ENCODE measurements at regions not wholly inside any gene's neighbourhood (a gene's known extent, or its start where the extent isn't known, plus 50 kb on each side); places are given as distances from the start of the nearest gene placed in this dataset.

- no peak for TF ChIP-seq CTCF (IDR thresholded peaks at IDR 0.05; ENCODE audit: insufficient read depth, low read length, poor library complexity, severe bottlenecking)
- no peak for TF ChIP-seq EZH2phosphoT487 (conservative IDR thresholded peaks at IDR 0.05; ENCODE audit: low read length)
Measured at GRCh38 chr2:129757915-129758783, 221.3 kb upstream of the RAB6C start.
